ENCODE measurements at regions not wholly inside any gene's neighbourhood (a gene's known extent, or its start where the extent isn't known, plus 50 kb on each side); places are given as distances from the start of the nearest gene placed in this dataset.

- DNase-seq: peak in 1 of 2 experiments; percentile 31
Observed at GRCh38 chr5:74336297-74336696, 304.2 kb downstream of the ENC1 start.

- DNase-seq: no peak
Observed at GRCh38 chr5:74334762-74335384, 305.7 kb downstream of the ENC1 start.

GRCh38 chr5:74334062-74334761, 306.3 kb downstream of the ENC1 start:
- no peak for DNase-seq

GRCh38 chr5:74333430-74333829, 307.1 kb downstream of the ENC1 start:
- no peak for DNase-seq

- peak; percentile 24 to 40 for DNase-seq
Observed at GRCh38 chr5:74332682-74333081, 307.8 kb downstream of the ENC1 start.

GRCh38 chr5:74332006-74332405, 308.5 kb downstream of the ENC1 start:
- no peak for DNase-seq

GRCh38 chr5:74328221-74328630, 312.3 kb downstream of the ENC1 start:
- no peak for DNase-seq

GRCh38 chr5:74327339-74327685, 313.2 kb downstream of the ENC1 start:
- no peak for DNase-seq

GRCh38 chr5:74326571-74327338, 313.8 kb downstream of the ENC1 start:
- DNase-seq: no peak

GRCh38 chr5:74325866-74326265, 314.7 kb downstream of the ENC1 start:
- no peak for DNase-seq

GRCh38 chr5:74324556-74324955, 316.0 kb downstream of the ENC1 start:
- DNase-seq: no peak

- DNase-seq: no peak
Observed at GRCh38 chr5:74322944-74323343, 317.6 kb downstream of the ENC1 start.

- no peak for DNase-seq
Observed at GRCh38 chr5:74322191-74322590, 318.3 kb downstream of the ENC1 start.

- DNase-seq: no peak
Observed at GRCh38 chr5:74321326-74321725, 319.2 kb downstream of the ENC1 start.

GRCh38 chr5:74320526-74320925, 320.0 kb downstream of the ENC1 start:
- no peak for DNase-seq

- DNase-seq: no peak
Observed at GRCh38 chr5:74319076-74319475, 321.5 kb downstream of the ENC1 start.

- no peak for DNase-seq
Observed at GRCh38 chr5:74316064-74316603, 324.4 kb downstream of the ENC1 start.

GRCh38 chr5:74314906-74315305, 325.6 kb downstream of the ENC1 start:
- DNase-seq: no peak

- DNase-seq: no peak
Observed at GRCh38 chr5:74313896-74314295, 326.6 kb downstream of the ENC1 start.

GRCh38 chr5:74312746-74313145, 327.8 kb downstream of the ENC1 start:
- no peak for DNase-seq

- DNase-seq: no peak
Observed at GRCh38 chr5:74311961-74312360, 328.6 kb downstream of the ENC1 start.

- DNase-seq: no peak
Observed at GRCh38 chr5:74310997-74311930, 329.3 kb downstream of the ENC1 start.

GRCh38 chr5:74310386-74310785, 330.1 kb downstream of the ENC1 start:
- no peak for DNase-seq

All from NCI-H2081 (cell line).